NT2/D1 (cell line): ENCODE measurements at regions not wholly inside any gene's neighbourhood (a gene's known extent, or its start where the extent isn't known, plus 50 kb on each side); places are given as distances from the start of the nearest gene placed in this dataset.
"Not testable (repeated sequence)": the region's sequence is repeated elsewhere in the genome, so short reads cannot be mapped to it uniquely, and the experiment has no call there.

Experiments used
- DNase-seq: peaks from one replicate; pipeline ENCODE4 v3.0.0-alpha.2; 2011; ENCODE audit warnings: low read depth, low spot score
- H3K27me3 ChIP-seq: 2 replicates; pipeline ENCODE4 v1.6.0; 2011; ENCODE audit warnings: mild to moderate bottlenecking; ENCODE audit not compliant: insufficient read length, insufficient read depth
- H3K36me3 ChIP-seq: 2 replicates; pipeline ENCODE4 v1.6.1; 2011; ENCODE audit warnings: mild to moderate bottlenecking, low read length, mixed read lengths; ENCODE audit not compliant: insufficient read depth, insufficient read length
- H3K4me1 ChIP-seq: 2 replicates; pipeline ENCODE4 v1.5.1; 2011; ENCODE audit not compliant: insufficient read depth, insufficient read length
- H3K4me3 ChIP-seq: 2 replicates; pipeline ENCODE4 v1.5.1; 2011; ENCODE audit warnings: low read depth; ENCODE audit not compliant: insufficient read length
- H3K9ac ChIP-seq: 2 replicates; pipeline ENCODE4 v1.6.0; 2011; ENCODE audit warnings: low read depth; ENCODE audit not compliant: insufficient read length
- H3K9me3 ChIP-seq: 2 replicates; pipeline ENCODE4 v1.5.1; 2011; ENCODE audit warnings: mild to moderate bottlenecking, low read length; ENCODE audit not compliant: insufficient read depth
- SUZ12 ChIP-seq: IDR thresholded peaks from 2 replicates; pipeline ENCODE4 v1.6.1; 2011; ENCODE audit not compliant: insufficient read length, insufficient read depth; ENCODE audit errors: extremely low read depth
- YY1 ChIP-seq: IDR thresholded peaks from 2 replicates; pipeline ENCODE4 v1.6.1; 2011; ENCODE audit not compliant: insufficient read length, insufficient read depth
- ZNF274 ChIP-seq: IDR thresholded peaks from 2 replicates; pipeline ENCODE4 v1.6.1; 2011; ENCODE audit warnings: mild to moderate bottlenecking, low read depth, low read length

GRCh38 chr7:68722044-68722443 lies 876.2 kb upstream of the AUTS2 start:
- H3K9ac ChIP-seq, result no peak overlapping the region
- no peak overlapping the region for H3K4me3 ChIP-seq
- no peak for TF ChIP-seq ZNF274
- TF ChIP-seq SUZ12, result no peak
- no peak for TF ChIP-seq YY1
- H3K27me3 ChIP-seq, result no peaks in the 10 kb centered on the region
- 0 out of 2 replicates have a peak, but pooled peaks cover 3% of the 10 kb centered on the region for H3K9me3 ChIP-seq
- no peaks in the 10 kb centered on the region for H3K4me1 ChIP-seq
- no peak for DNase-seq
- no peaks in the 10 kb centered on the region for H3K36me3 ChIP-seq

GRCh38 chr7:68724965-68725364 lies 873.3 kb upstream of the AUTS2 start:
- H3K27me3 ChIP-seq, result no peaks in the 10 kb centered on the region
- H3K9ac ChIP-seq, result no peak overlapping the region
- H3K4me1 ChIP-seq, result no peaks in the 10 kb centered on the region
- H3K9me3 ChIP-seq, result no peaks in the 10 kb centered on the region
- no peaks in the 10 kb centered on the region for H3K36me3 ChIP-seq
- DNase-seq, result no peak
- no peak overlapping the region for H3K4me3 ChIP-seq
- no peak for TF ChIP-seq SUZ12
- TF ChIP-seq YY1, result no peak
- TF ChIP-seq ZNF274, result no peak

- TF ChIP-seq ZNF274 (no peak), YY1 (no peak), SUZ12 (no peak)
These were observed 872.2 kb upstream of the AUTS2 start for GRCh38 chr7:68725843-68726785.

GRCh38 chr7:68728720-68729119 lies 869.6 kb upstream of the AUTS2 start:
- H3K4me1 ChIP-seq, DNase-seq, H3K4me3 ChIP-seq, H3K9me3 ChIP-seq, H3K9ac ChIP-seq, H3K27me3 ChIP-seq, H3K36me3 ChIP-seq: not testable (repeated sequence)

More at GRCh38 chr7:68725843-68726785, 872.2 kb upstream of the AUTS2 start:
- DNase-seq, result no peak
- Histone ChIP-seq H3K27me3 (no peaks in the 10 kb centered on the region), H3K4me1 (no peaks in the 10 kb centered on the region), H3K4me3 (no peak overlapping the region), H3K36me3 (no peaks in the 10 kb centered on the region), H3K9me3 (no peaks in the 10 kb centered on the region), H3K9ac (no peak overlapping the region)

GRCh38 chr7:68729371-68729770 lies 868.9 kb upstream of the AUTS2 start:
- no peak overlapping the region for H3K4me3 ChIP-seq
- H3K9me3 ChIP-seq, result no peaks in the 10 kb centered on the region
- H3K9ac ChIP-seq, result no peak overlapping the region
- DNase-seq, result no peak
- H3K36me3 ChIP-seq, result no peaks in the 10 kb centered on the region
- no peaks in the 10 kb centered on the region for H3K27me3 ChIP-seq
- no peaks in the 10 kb centered on the region for H3K4me1 ChIP-seq
- no peak for TF ChIP-seq ZNF274
- no peak for TF ChIP-seq YY1
- TF ChIP-seq SUZ12, result no peak

- no peak for TF ChIP-seq ZNF274
- no peak for TF ChIP-seq SUZ12
- no peak for TF ChIP-seq YY1
- no peaks in the 10 kb centered on the region for H3K36me3 ChIP-seq
- no peaks in the 10 kb centered on the region for H3K9me3 ChIP-seq
- no peak for DNase-seq
- no peak overlapping the region for H3K4me3 ChIP-seq
- H3K27me3 ChIP-seq, result no peaks in the 10 kb centered on the region
- H3K9ac ChIP-seq, result no peak overlapping the region
- no peaks in the 10 kb centered on the region for H3K4me1 ChIP-seq
These were observed 868.1 kb upstream of the AUTS2 start for GRCh38 chr7:68730194-68730593.

- H3K4me1 ChIP-seq, result no peaks in the 10 kb centered on the region
- no peaks in the 10 kb centered on the region for H3K27me3 ChIP-seq
- DNase-seq, result no peak
- no peak overlapping the region for H3K9ac ChIP-seq
- TF ChIP-seq SUZ12, result no peak
- no peak for TF ChIP-seq YY1
- no peak for TF ChIP-seq ZNF274
- no peaks in the 10 kb centered on the region for H3K9me3 ChIP-seq
- no peaks in the 10 kb centered on the region for H3K36me3 ChIP-seq
- no peak overlapping the region for H3K4me3 ChIP-seq
These were observed 867.3 kb upstream of the AUTS2 start for GRCh38 chr7:68730964-68731363.
